KMS-11 (cell line): ENCODE measurements at regions not wholly inside any gene's neighbourhood (a gene's known extent, or its start where the extent isn't known, plus 50 kb on each side); places are given as distances from the start of the nearest gene placed in this dataset.

ENCODE experiments used
- H2AFZ ChIP-seq: fragments of 200-600 bp; sonication (generic); 2 replicates; pipeline ENCODE4 v1.6.1; 2016; ENCODE audit warnings: antibody characterized with exemption, mixed run types, low read depth
- H3K27ac ChIP-seq: fragments of 200-600 bp; sonication (generic); 2 replicates; pipeline ENCODE4 v1.6.1; 2016; ENCODE audit warnings: mild to moderate bottlenecking, mixed run types
- H3K27me3 ChIP-seq: fragments of 200-600 bp; sonication (generic); 2 replicates; pipeline ENCODE4 v1.6.1; 2017; ENCODE audit warnings: mild to moderate bottlenecking, low read depth, mixed run types, moderate library complexity; ENCODE audit not compliant: insufficient read depth
- H3K36me3 ChIP-seq: fragments of 200-600 bp; sonication (generic); 2 replicates; pipeline ENCODE4 v1.6.1; 2017; ENCODE audit warnings: mild to moderate bottlenecking, mixed run types; ENCODE audit not compliant: insufficient read depth
- H3K4me1 ChIP-seq: fragments of 200-600 bp; sonication (generic); 2 replicates; pipeline ENCODE4 v1.6.1; 2016; ENCODE audit warnings: mild to moderate bottlenecking, low read depth, mixed run types; ENCODE audit not compliant: poor library complexity, severe bottlenecking
- H3K4me2 ChIP-seq: fragments of 200-600 bp; sonication (generic); 2 replicates; pipeline ENCODE4 v1.7.0; 2016; ENCODE audit warnings: mild to moderate bottlenecking, mixed run types
- H3K4me3 ChIP-seq: fragments of 200-600 bp; sonication (generic); IDR thresholded peaks from 2 replicates; pipeline ENCODE4 v1.6.1; 2017; ENCODE audit warnings: low read depth, low read length, mixed read lengths; ENCODE audit not compliant: insufficient read depth
- H3K79me2 ChIP-seq: fragments of 200-600 bp; sonication (generic); 2 replicates; pipeline ENCODE4 v1.6.1; 2016; ENCODE audit warnings: low read depth, mixed run types; ENCODE audit not compliant: insufficient read depth
- H3K9ac ChIP-seq: fragments of 200-600 bp; sonication (generic); 2 replicates; pipeline ENCODE4 v1.6.1; 2016; ENCODE audit warnings: mild to moderate bottlenecking, mixed run types
- H4K20me1 ChIP-seq: fragments of 200-600 bp; sonication (generic); 2 replicates; pipeline ENCODE4 v1.6.1; 2016; ENCODE audit warnings: mild to moderate bottlenecking, mixed run types; ENCODE audit not compliant: insufficient read depth
- CTCF ChIP-seq: fragments of 200-600 bp; sonication (generic); conservative IDR thresholded peaks from 2 replicates; pipeline ENCODE4 v1.6.1; 2017; ENCODE audit warnings: low read depth, mild to moderate bottlenecking, antibody characterized with exemption, low read length, moderate library complexity, mixed read lengths

- Histone ChIP-seq H3K4me1 (no peaks in the 10 kb centered on the region), H3K79me2 (no peaks in the 10 kb centered on the region), H3K27me3 (no peaks in the 10 kb centered on the region), H4K20me1 (no peaks in the 10 kb centered on the region), H3K4me2 (no peak overlapping the region), H3K27ac (no peak overlapping the region), H3K36me3 (no peaks in the 10 kb centered on the region), H3K4me3 (no peak overlapping the region), H2AFZ (no peak overlapping the region), H3K9ac (no peak overlapping the region)
- no peak for TF ChIP-seq CTCF
Measured at GRCh38 chr1:57949168-57949567, 525.3 kb upstream of the DAB1 start.

GRCh38 chr1:57947471-57947870, 523.6 kb upstream of the DAB1 start:
- Histone ChIP-seq H3K27me3 (no peaks in the 10 kb centered on the region), H3K79me2 (no peaks in the 10 kb centered on the region), H3K9ac (no peak overlapping the region), H3K27ac (no peak overlapping the region), H3K4me1 (no peaks in the 10 kb centered on the region), H3K36me3 (no peaks in the 10 kb centered on the region), H2AFZ (no peak overlapping the region), H4K20me1 (no peaks in the 10 kb centered on the region), H3K4me2 (no peak overlapping the region), H3K4me3 (no peak overlapping the region)
- TF ChIP-seq CTCF = no peak

GRCh38 chr1:57945045-57945444, 521.2 kb upstream of the DAB1 start:
- H3K36me3 ChIP-seq = no peaks in the 10 kb centered on the region
- no peaks in the 10 kb centered on the region for H4K20me1 ChIP-seq
- no peak for TF ChIP-seq CTCF
- H3K79me2 ChIP-seq = no peaks in the 10 kb centered on the region
- H3K4me3 ChIP-seq = no peak overlapping the region
- H2AFZ ChIP-seq = no peak overlapping the region
- H3K4me2 ChIP-seq = no peak overlapping the region
- no peaks in the 10 kb centered on the region for H3K4me1 ChIP-seq
- H3K9ac ChIP-seq = no peak overlapping the region
- H3K27me3 ChIP-seq = no peaks in the 10 kb centered on the region
- no peak overlapping the region for H3K27ac ChIP-seq

- H4K20me1 ChIP-seq = no peaks in the 10 kb centered on the region
Measured at GRCh38 chr1:57943365-57943764, 519.5 kb upstream of the DAB1 start.

More at GRCh38 chr1:57943365-57943764, 519.5 kb upstream of the DAB1 start:
- H3K4me3 ChIP-seq = no peak overlapping the region
- H3K9ac ChIP-seq = no peak overlapping the region
- H3K27ac ChIP-seq = no peak overlapping the region
- no peaks in the 10 kb centered on the region for H3K79me2 ChIP-seq
- no peaks in the 10 kb centered on the region for H3K4me1 ChIP-seq
- H2AFZ ChIP-seq = no peak overlapping the region
- TF ChIP-seq CTCF = no peak
- no peak overlapping the region for H3K4me2 ChIP-seq
- H3K36me3 ChIP-seq = no peaks in the 10 kb centered on the region
- no peaks in the 10 kb centered on the region for H3K27me3 ChIP-seq
